SK-N-SH treated with all-trans-retinoic acid at 6 μM for 48 hours (cell line): ENCODE measurements at regions not wholly inside any gene's neighbourhood (a gene's known extent, or its start where the extent isn't known, plus 50 kb on each side); places are given as distances from the start of the nearest gene placed in this dataset.

ENCODE experiments used
- ATAC-seq: fragments of 200-7000 bp; cut with Tn5 transposase; 3 replicates; pipeline ENCODE4 v1.9.1; 2020; ENCODE audit warnings: mild to moderate bottlenecking, moderate library complexity
- ARNTL ChIP-seq: fragments of 450-650 bp; formaldehyde crosslinking; IDR thresholded peaks from 2 replicates; pipeline ENCODE4 v1.5.0; 2020; ENCODE audit warnings: low read depth, mild to moderate bottlenecking, moderate library complexity, borderline replicate concordance
- BACH2 ChIP-seq: fragments of 250-450 bp; sonication (Bioruptor Pico); IDR thresholded peaks from 2 replicates; pipeline ENCODE4 v1.9.0; 2021; ENCODE audit warnings: mild to moderate bottlenecking, borderline replicate concordance
- CREB5 ChIP-seq: fragments of 250-450 bp; sonication (Bioruptor Pico); IDR thresholded peaks from 2 replicates; pipeline ENCODE4 v1.5.1; 2020; ENCODE audit warnings: low read depth, mild to moderate bottlenecking, moderate library complexity
- CSDC2 ChIP-seq: fragments of 250-450 bp; sonication (Bioruptor Pico); IDR thresholded peaks from 2 replicates; pipeline ENCODE4 v1.5.0; 2020; ENCODE audit warnings: mild to moderate bottlenecking, moderate library complexity
- CSRNP3 ChIP-seq: fragments of 250-450 bp; sonication (Bioruptor Pico); IDR thresholded peaks from 2 replicates; pipeline ENCODE4 v1.5.1; 2021; ENCODE audit warnings: mild to moderate bottlenecking, moderate library complexity
- ESRRG ChIP-seq: fragments of 250-450 bp; sonication (Bioruptor Pico); IDR thresholded peaks from 2 replicates; pipeline ENCODE4 v1.6.1; 2021; ENCODE audit warnings: mild to moderate bottlenecking
- GLIS3 ChIP-seq: fragments of 250-450 bp; sonication (Bioruptor Pico); IDR thresholded peaks from 2 replicates; pipeline ENCODE4 v1.5.0; 2020; ENCODE audit warnings: mild to moderate bottlenecking, moderate library complexity
- ISL1 ChIP-seq: fragments of 250-450 bp; sonication (Bioruptor Pico); IDR thresholded peaks from 2 replicates; pipeline ENCODE4 v2.1.2; 2022; ENCODE audit warnings: mild to moderate bottlenecking, moderate library complexity
- OSR1 ChIP-seq: fragments of 250-450 bp; sonication (Bioruptor Pico); IDR thresholded peaks from 2 replicates; pipeline ENCODE4 v1.8.0; 2022; ENCODE audit warnings: moderate library complexity, mild to moderate bottlenecking, inconsistent platforms
- POU6F1 ChIP-seq: fragments of 250-450 bp; sonication (Bioruptor Pico); IDR thresholded peaks from 2 replicates; pipeline ENCODE4 v1.8.0; 2021; ENCODE audit warnings: low read depth, mild to moderate bottlenecking, moderate library complexity, borderline replicate concordance
- PPARA ChIP-seq: fragments of 250-450 bp; sonication (Bioruptor Pico); IDR thresholded peaks from 2 replicates; pipeline ENCODE4 v1.5.0; 2020; ENCODE audit warnings: mild to moderate bottlenecking, borderline replicate concordance
- RARB ChIP-seq: fragments of 250-450 bp; sonication (Bioruptor Pico); IDR thresholded peaks from 2 replicates; pipeline ENCODE4 v1.8.0; 2021; ENCODE audit warnings: mild to moderate bottlenecking, moderate library complexity
- SNAI2 ChIP-seq: fragments of 250-450 bp; sonication (Bioruptor Pico); IDR thresholded peaks from 2 replicates; pipeline ENCODE4 v1.5.0; 2020; ENCODE audit warnings: mild to moderate bottlenecking, moderate library complexity
- TCF4 ChIP-seq: fragments of 250-450 bp; sonication (Bioruptor Pico); IDR thresholded peaks from 2 replicates; pipeline ENCODE4 v1.8.0; 2021; ENCODE audit warnings: mild to moderate bottlenecking, moderate library complexity, borderline replicate concordance
- TOX ChIP-seq: fragments of 250-450 bp; sonication (Bioruptor Pico); IDR thresholded peaks from 2 replicates; pipeline ENCODE4 v1.8.0; 2021; ENCODE audit warnings: mild to moderate bottlenecking, moderate library complexity, borderline replicate concordance
- TSHZ2 ChIP-seq: fragments of 250-450 bp; sonication (Bioruptor Pico); IDR thresholded peaks from 2 replicates; pipeline ENCODE4 v1.5.0; 2020; ENCODE audit warnings: mild to moderate bottlenecking, moderate library complexity
- ZC3H10 ChIP-seq: fragments of 250-450 bp; sonication (Bioruptor Pico); IDR thresholded peaks from 2 replicates; pipeline ENCODE4 v1.5.1; 2021; ENCODE audit warnings: mild to moderate bottlenecking, moderate library complexity
- ZFP3 ChIP-seq: fragments of 250-450 bp; sonication (Bioruptor Pico); IDR thresholded peaks from 2 replicates; pipeline ENCODE4 v1.5.0; 2020; ENCODE audit warnings: mild to moderate bottlenecking, moderate library complexity
- ZFP30 ChIP-seq: fragments of 450-650 bp; formaldehyde crosslinking; IDR thresholded peaks from 2 replicates; pipeline ENCODE4 v1.5.0; 2022; ENCODE audit warnings: mild to moderate bottlenecking, moderate library complexity
- ZNF565 ChIP-seq: fragments of 450-650 bp; formaldehyde crosslinking; conservative IDR thresholded peaks from 2 replicates; pipeline ENCODE4 v1.5.0; 2020; ENCODE audit warnings: low read depth, mild to moderate bottlenecking, moderate library complexity
- ZNF70 ChIP-seq: fragments of 450-650 bp; formaldehyde crosslinking; IDR thresholded peaks from 2 replicates; pipeline ENCODE4 v1.5.0; 2020; ENCODE audit warnings: mild to moderate bottlenecking, moderate library complexity
- ZNF8 ChIP-seq: fragments of 450-650 bp; formaldehyde crosslinking; IDR thresholded peaks from 2 replicates; pipeline ENCODE4 v1.5.0; 2020; ENCODE audit warnings: mild to moderate bottlenecking, moderate library complexity

GRCh38 chr4:100641336-100641735 lies 123.5 kb upstream of the EMCN start:
- no peak for TF ChIP-seq ZFP3 (CRISPR knock-in tag)
- TF ChIP-seq PPARA (CRISPR knock-in tag) = no peak
- TF ChIP-seq TSHZ2 (CRISPR knock-in tag) = no peak
- no peak for ATAC-seq

GRCh38 chr4:100635899-100636298 lies 118.1 kb upstream of the EMCN start:
- TF ChIP-seq ZFP3 (CRISPR knock-in tag) (no peak), CSDC2 (no peak), GLIS3 (CRISPR knock-in tag) (no peak), ARNTL (no peak), SNAI2 (CRISPR knock-in tag) (no peak), ZNF8 (CRISPR knock-in tag) (no peak), ZNF70 (no peak), OSR1 (no peak), TCF4 (CRISPR knock-in tag) (no peak), ESRRG (CRISPR knock-in tag) (no peak), POU6F1 (CRISPR knock-in tag) (no peak), ZNF565 (CRISPR knock-in tag) (no peak), PPARA (CRISPR knock-in tag) (no peak), CREB5 (CRISPR knock-in tag) (no peak)
- ATAC-seq = no peak

- no peak for ATAC-seq
- TF ChIP-seq CSRNP3 (no peak), ZFP30 (CRISPR knock-in tag) (no peak), RARB (CRISPR knock-in tag) (no peak), SNAI2 (CRISPR knock-in tag) (no peak)
Measured at GRCh38 chr4:100633269-100633668, 115.4 kb upstream of the EMCN start.

GRCh38 chr4:100632163-100632562 lies 114.3 kb upstream of the EMCN start:
- ATAC-seq = no peak
- TF ChIP-seq TOX = no peak
- no peak for TF ChIP-seq CSRNP3
- TF ChIP-seq CSDC2 = no peak
- no peak for TF ChIP-seq PPARA (CRISPR knock-in tag)
- TF ChIP-seq ZC3H10 (CRISPR knock-in tag) = no peak
- TF ChIP-seq BACH2 = no peak
- TF ChIP-seq ISL1 (CRISPR knock-in tag) = no peak
- no peak for TF ChIP-seq ARNTL
- TF ChIP-seq RARB (CRISPR knock-in tag) = no peak
- no peak for TF ChIP-seq TCF4 (CRISPR knock-in tag)
- no peak for TF ChIP-seq CREB5 (CRISPR knock-in tag)
- TF ChIP-seq GLIS3 (CRISPR knock-in tag) = no peak
- TF ChIP-seq ZFP3 (CRISPR knock-in tag) = no peak
- TF ChIP-seq ZFP30 (CRISPR knock-in tag) = no peak
